ENCODE measurements at regions not wholly inside any gene's neighbourhood (a gene's known extent, or its start where the extent isn't known, plus 50 kb on each side); places are given as distances from the start of the nearest gene placed in this dataset.
"Not testable (repeated sequence)": the region's sequence is repeated elsewhere in the genome, so short reads cannot be mapped to it uniquely, and the experiment has no call there.

DNA sequence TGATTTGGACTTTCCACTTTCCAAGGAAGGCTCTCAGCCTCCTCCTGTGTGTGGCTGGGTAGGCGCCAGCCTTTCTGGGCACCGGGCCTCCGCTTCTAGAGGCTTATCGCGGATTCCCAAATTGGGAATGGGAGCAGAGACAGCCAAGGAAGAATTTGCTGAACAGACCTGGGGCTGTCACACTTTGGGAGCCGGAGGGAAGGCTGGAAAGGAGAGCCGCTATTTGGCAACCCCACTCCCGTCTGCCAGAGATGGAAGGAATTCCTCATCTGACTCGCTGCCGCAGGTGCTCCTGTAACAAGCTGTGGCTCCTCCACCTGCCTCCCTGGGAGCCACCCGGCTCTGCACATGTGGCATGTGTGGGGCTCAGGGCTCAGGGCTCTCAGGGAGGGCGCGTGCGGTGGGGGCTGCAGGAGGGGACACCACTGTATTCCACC is 50.8 kb upstream of the ECHDC3 start:
- DNase-seq (ENCODE audit: low read depth): no peak

GRCh38 chr10:11689945-11690736 is 52.0 kb upstream of the ECHDC3 start:
- no peak for DNase-seq (ENCODE audit: low read depth)

- not testable (repeated sequence) for DNase-seq (ENCODE audit: low read depth)
Measured at GRCh38 chr10:11688448-11688795, 53.8 kb upstream of the ECHDC3 start.

GRCh38 chr10:11687779-11688447 is 54.3 kb upstream of the ECHDC3 start:
- no peak for DNase-seq (ENCODE audit: low read depth)

GRCh38 chr10:11687357-11687771 is 54.8 kb upstream of the ECHDC3 start:
- no peak for DNase-seq (ENCODE audit: low read depth)

GRCh38 chr10:11685787-11686218 is 56.4 kb upstream of the ECHDC3 start:
- DNase-seq (ENCODE audit: low read depth): no peak

DNA sequence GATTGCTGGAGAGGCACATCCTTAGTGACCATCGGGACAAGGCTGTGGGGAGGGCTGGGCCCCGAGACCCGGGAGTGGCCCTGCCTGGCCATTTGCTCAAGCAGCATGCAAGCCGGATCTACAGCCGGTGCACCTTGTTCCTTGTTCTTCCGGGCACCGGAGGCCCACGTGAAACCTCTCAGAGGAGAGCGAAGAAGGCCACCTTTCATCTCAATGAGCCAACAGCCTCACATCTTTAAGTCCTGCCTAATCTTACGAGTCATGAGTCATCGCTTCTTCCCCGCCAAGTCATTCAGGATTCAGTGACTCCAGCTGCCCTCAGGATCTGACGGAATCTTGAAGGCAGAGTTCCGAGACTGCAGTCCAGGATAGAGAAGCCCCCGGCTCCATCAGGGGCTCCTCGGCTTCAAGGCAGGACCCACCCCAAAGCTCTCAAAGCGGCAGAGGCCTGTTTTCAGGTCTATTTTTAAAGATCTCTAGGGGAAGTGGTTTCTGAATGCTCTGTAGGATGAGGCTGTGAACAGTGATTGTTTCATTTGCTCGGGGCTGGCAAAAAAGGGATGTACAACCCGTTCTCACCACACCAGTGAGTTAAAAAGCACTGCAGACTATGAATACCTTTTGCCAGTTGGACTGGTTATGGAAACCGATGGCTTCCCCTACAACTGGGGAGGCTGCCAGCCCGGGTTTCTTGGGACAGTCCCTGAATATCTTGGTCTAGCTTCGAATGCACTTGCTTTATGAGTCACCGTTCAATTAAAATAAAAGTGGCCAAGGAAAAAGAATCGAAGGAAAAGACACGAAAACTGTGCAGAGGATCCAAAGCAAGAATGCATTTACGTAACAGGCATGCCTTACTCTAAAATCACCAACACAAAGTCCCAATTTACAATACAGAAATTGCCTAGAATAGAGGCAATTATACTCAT is 57.2 kb upstream of the ECHDC3 start:
- DNase-seq (ENCODE audit: low read depth): peak; percentile 38

DNA sequence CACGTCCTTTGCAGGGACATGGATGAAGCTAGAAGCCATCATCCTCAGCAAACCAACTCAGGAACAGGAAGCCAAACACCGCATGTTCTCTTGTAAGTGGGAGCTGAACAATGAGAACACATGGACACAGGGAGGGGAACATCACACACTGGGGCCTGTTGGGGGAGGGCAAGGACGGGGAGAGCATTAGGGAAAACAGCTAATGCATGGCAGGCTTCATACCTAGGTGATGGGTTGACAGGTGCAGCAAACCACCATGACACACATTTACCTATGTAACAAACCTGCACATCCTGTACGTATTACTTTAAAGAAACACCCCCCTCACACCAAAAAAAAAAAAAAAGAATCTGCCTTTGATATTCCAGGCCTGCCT is 57.9 kb upstream of the ECHDC3 start:
- DNase-seq (ENCODE audit: low read depth): not testable (repeated sequence)

GRCh38 chr10:11683529-11684320 is 58.5 kb upstream of the ECHDC3 start:
- no peak for DNase-seq (ENCODE audit: low read depth)

- no peak for DNase-seq (ENCODE audit: low read depth)
Measured at GRCh38 chr10:11682851-11683250, 59.3 kb upstream of the ECHDC3 start.

- no peak for DNase-seq (ENCODE audit: low read depth)
Measured at GRCh38 chr10:11682267-11682683, 59.9 kb upstream of the ECHDC3 start.

GRCh38 chr10:11680496-11680895 is 61.7 kb upstream of the ECHDC3 start:
- DNase-seq (ENCODE audit: low read depth): no peak

DNA sequence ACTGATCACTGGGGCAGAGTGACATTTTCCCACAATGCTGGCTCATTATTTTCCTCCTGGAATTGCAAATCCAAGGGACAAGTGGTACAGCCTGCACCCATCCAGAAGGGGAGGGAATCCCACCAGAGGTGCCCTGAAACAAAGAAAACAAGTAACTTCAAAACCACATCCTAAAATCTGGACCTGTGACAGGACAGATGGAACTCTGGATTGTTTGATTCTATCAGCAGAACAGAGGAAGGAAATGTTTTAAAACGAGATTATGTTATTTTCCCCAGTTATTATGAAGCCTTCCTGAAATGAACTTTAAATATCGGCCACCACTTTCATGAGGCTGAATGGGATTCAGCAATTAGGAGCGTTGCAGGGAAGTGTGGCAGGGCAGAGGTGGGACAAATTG is 62.2 kb upstream of the ECHDC3 start:
- no peak for DNase-seq (ENCODE audit: low read depth)

- DNase-seq (ENCODE audit: low read depth): peak; percentile 22
Measured at GRCh38 chr10:11678074-11678793, 63.9 kb upstream of the ECHDC3 start.

DNA sequence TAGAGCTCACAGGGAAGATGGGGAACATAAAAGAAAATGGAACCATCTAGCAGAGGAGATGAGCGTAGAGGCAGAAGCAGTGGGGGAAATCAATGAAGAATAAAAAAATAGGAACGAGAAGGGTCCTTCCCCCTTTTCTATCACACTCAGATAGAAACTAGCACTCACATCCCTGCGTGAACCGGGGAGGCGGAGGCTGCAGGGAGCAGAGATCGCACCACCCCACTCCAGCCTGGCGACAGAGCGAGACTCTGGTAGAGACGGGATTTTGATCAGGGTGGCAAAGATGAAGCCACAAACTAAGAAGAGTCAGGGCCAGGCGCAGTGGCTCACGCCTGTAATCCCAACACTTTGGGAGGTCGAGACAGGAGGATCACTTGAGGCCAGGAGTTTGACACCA is 64.7 kb upstream of the ECHDC3 start:
- DNase-seq (ENCODE audit: low read depth): no peak

GRCh38 chr10:11673346-11674280 is 62.2 kb upstream of the USP6NL start:
- DNase-seq (ENCODE audit: low read depth): no peak

- DNase-seq (ENCODE audit: low read depth): no peak
Measured at GRCh38 chr10:11672836-11673235, 61.4 kb upstream of the USP6NL start.

GRCh38 chr10:11670381-11670780 is 58.9 kb upstream of the USP6NL start:
- no peak for DNase-seq (ENCODE audit: low read depth)

- no peak for DNase-seq (ENCODE audit: low read depth)
Measured at GRCh38 chr10:11668847-11669610, 57.6 kb upstream of the USP6NL start.
